DMS79 treated with DMSO at 0.1 percent for 48 hours (cell line): ENCODE measurements at regions not wholly inside any gene's neighbourhood (a gene's known extent, or its start where the extent isn't known, plus 50 kb on each side); places are given as distances from the start of the nearest gene placed in this dataset.
"Not testable (repeated sequence)": the region's sequence is repeated elsewhere in the genome, so short reads cannot be mapped to it uniquely, and the experiment has no call there.

Source experiments
- DNase-seq: peaks from one replicate; lab custom pipeline; 2025; lab: John Stamatoyannopoulos, UW

DNA sequence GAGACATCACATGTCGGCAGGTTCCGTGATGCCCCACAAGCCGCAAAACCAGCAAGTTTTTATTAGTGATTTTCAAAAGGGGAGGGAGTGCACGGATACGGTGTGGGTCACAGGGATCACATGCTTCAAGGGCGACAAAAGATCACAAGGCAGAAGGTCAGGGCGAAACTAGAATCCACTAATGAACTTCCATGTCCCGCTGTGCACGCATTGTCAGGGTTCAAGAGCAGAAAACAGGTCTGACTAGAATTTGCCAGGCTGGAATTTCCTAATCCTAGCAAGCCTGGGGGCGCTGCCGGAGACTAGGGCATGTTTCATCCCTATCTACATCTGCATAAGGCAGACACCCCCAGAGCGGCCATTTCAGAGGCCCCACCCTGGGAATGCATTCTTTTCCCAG, 225.2 kb downstream of the NPHP4 start:
- not testable (repeated sequence) for DNase-seq

DNA sequence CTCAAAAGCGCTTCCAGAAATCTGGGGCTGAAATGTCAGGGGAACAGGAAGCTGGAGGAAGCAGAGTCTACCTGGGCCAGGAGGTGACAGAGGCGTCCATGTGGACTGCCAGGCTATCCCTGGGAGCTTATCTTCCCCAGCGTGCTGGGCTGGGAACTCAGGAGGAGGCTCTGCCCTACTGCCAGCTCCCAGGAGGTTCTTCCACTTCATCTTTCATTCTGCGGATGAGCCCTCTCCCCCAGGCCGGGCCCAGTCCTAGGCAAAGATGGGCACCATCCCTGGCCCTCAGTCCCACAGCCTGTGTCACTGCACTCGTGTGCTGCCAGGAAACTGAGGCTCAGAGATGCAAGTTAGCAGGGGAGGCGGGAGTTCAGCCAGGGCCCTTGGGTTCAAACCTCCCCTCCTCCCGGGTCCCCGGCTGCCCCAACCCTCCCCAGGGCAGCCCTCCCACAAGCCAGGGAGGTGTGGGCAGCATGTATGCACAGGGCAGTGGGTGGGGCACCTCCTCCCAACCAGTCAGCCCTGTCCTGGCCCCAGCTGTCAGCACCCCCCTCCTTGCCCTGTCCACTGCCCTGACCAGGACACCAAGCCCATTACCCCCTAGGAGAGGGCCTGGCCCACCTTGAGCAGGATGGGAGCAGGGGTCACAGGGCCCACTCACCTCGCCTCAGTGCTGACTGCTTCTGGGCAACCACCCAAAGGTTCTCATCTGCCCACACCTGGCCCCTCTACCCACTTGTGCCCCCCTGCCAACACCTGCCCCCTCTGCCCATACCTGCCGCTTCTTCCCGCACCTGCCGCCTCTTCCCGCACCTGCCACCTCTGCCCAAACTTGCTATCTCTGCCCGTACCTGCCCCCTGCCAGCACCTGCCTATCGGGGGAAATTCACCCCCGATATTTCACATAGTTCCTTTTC, 226.0 kb downstream of the NPHP4 start:
- peak; percentile 33 for DNase-seq

DNA sequence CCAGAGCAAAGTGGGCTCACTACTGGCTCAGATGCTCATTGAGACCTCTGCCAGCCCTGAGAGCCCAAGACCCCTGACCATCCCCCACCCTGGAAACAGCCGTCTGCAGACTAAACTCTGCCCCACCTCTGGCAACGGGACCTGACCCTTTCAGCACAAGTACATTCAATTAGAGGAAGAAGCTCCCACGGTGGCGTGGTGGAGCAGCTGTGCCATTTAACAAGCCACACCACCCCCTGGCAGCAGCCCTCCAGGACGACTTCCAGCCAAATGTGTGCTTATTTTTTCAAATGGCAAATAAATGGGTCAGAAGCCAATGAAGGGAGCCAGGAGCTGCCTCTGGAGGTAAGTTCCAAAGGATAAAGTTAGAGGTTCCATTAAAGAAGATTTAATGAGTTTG, 226.7 kb downstream of the NPHP4 start:
- DNase-seq: no peak

- DNase-seq: no peak
Measured at GRCh38 chr1:5764959-5765358, 227.3 kb downstream of the NPHP4 start.

GRCh38 chr1:5764464-5764863, 227.8 kb downstream of the NPHP4 start:
- no peak for DNase-seq

DNA sequence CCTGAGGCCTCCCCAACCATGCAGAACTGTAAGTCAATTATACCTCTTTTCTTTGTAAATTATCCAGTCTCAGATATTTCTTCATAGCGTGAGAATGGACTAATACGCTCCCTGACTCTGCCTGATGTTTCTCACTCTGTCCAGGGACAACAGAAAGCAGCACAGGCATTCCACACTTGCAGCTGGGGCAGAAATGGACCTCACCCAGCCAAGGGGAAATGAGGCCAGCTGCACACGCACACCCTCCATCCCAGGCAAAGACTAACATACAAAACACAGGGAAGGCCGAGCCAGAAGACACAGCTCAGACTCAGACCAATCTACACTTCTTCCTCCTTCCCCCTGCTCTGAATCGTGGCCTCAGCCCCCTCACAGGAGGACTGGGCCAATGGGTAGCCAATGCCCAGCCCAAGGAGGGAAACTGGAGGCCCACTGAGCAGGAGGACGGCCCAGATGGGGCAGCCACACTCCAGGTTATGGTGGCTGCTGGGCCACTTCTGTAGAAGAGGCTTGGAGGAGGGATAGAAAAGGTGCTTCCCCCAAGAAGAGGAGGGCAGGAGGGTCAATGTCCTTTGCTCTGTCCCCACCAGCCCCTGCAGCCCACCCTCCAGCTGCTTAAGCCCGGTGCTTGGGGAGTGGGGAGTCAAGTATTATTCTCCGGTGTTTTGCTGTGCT, 228.4 kb downstream of the NPHP4 start:
- DNase-seq: no peak

GRCh38 chr1:5758859-5759578, 233.2 kb downstream of the NPHP4 start:
- DNase-seq: no peak

DNA sequence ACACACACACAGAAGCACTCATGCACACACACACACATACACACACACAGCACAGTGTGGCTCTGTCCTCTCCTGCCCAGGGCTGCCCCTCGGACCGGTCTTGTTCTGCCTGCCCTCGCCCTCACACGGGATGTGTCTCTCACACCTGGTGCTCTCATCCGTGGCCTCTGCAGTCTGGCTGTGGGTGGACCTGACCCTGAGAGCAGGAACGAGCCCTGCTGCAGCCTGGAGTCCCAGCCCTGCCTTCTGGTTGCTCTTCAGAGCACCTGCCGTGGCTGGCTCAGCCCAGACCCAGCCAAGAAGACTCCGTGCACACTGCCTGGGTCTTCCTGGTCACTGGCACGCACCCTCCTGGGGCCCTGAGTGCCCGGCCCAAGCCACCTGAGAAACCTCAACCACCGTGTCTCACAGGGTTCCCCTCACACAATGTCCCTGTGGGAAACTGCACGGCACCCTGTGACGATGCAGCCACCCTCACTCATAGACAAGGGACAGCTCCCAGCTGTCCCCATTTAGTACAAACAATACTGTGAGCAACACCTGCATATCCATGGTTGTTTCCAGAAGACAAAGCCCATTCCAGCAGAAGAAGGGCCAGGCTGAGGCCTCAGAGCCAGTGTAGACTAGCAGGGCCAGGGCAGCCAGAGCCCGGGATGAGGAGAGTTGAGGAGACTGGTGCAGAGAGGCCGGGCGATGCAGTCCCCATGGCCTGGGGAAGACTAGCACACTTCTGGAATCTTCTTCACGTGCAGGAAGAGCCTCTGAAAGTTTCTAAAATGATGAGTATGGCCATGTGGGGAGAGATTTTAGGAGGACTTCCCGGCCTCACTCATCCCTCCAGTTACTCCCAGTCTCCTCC, 234.0 kb downstream of the NPHP4 start:
- peak; percentile 51 for DNase-seq

GRCh38 chr1:5757187-5757805, 234.9 kb downstream of the NPHP4 start:
- no peak for DNase-seq

- DNase-seq: no peak
Measured at GRCh38 chr1:5756434-5757186, 235.6 kb downstream of the NPHP4 start.

GRCh38 chr1:5755552-5756125, 236.6 kb downstream of the NPHP4 start:
- DNase-seq: no peak

DNA sequence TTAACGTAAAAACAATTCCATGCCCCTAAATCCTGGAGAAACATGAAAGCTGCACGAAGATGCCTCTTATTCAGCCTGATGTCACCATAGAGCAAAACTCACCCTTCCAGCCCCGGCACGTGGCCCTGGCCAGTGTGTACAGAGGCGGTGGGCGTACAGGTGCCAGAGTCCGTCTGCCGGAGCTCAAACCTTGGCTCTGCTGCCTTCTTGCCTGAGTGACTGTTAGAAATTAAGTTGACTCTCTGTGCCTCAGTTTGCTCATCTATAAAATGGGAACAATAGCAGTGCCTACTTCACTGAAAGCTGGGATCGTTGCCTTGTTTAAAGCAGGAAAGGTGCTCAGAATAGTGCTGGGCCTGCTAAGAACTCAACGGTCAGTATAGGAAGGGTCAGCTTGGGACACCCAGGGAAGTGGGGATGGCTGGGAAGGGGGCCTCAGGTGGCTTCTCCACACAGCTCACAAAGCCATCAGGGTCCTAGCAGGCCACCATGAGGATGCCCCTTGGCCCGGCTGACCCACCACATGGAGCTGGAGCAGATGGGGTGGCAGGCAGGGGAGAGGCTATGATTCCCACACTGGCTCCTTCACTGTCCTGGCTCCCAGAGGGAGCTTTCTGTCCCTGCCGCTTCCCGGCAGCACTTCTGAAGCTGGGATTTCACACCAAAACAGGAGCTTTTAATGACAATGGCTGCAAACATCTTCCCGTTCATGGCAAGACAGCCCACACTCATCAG, 237.2 kb downstream of the NPHP4 start:
- no peak for DNase-seq

DNA sequence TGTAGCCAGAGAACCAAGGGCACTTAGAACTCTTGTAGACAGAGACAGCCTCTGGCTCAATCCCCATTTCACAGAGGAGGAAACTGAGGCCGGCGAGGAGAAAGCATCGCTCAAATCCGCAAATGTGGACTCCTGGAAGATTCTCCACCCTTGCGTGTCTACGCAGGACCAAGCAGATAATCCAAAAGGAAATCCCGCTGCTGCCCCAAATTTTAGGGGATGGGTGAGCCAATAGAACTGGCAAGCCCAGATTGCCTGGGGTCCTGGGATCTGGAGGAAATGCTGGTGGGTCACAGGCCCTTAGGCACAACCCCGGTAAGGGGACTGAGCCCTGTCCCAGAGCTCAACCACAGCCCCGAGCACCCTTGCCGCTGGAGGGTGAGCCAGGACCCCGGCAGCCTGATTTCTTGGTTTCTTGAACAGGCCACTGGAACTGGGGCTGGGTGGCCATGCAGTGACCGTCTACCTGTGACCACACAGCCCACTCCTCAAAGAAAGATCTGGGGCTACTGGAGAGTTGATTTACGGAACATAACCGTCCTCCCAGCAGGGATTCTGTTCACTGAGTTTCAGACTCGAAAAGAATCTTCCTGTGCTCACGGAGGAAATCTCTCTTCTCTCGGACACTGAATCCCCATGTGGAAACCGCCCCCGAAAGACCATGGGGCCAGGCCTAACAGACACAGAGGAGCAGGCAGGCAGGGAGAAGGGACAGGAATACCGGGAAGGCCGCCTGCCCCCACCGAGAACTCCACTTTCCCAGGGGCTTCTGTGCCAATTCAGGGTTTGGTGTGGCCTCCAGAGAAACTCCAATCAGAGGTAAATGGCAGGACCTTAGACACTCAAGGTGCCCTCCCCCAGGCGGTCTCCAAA, 238.4 kb downstream of the NPHP4 start:
- no peak for DNase-seq

- no peak for DNase-seq
Measured at GRCh38 chr1:5752746-5753548, 239.3 kb downstream of the NPHP4 start.

DNA sequence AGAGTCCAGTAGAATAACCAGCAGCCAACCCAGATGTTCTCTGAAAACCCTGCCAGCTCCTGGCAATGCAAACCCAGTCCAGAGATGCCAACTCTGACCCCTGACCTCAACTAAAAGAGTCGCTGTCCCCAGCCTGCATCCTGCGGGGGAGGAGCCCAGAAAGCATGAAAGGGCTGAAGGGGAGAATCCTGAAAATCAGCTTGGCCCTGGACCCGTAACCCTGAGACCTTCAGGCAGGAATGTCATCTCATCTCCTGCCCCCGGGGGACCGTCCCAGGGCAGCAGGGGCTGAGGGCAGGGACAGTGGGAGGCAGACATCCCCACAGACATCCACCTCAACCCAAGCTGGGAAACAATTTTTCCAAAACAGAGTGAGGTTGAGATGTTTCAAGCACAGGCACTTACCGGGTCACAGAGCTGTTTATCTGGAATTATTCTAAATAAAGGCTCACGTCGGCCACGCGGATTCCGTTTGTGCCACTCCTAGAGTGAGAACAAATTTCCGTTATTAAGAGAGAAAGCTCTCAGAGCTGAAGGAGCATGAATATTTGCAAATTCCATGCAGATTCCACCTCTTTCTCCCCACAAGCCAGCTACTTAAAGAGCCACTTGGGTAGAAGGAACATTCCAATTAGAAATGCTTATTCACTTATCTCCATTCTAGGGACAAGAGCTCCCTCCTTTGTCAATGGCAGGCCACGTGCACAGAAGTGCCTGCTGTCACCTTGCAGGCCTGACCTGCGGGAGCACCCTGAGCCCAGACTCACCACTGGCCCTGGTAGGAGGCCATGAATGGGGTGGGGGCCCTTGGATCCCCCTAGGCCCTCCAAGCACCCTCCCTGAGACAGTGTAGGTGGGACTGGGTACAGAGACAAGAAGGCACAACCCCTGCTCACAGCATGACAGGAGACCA, 240.1 kb downstream of the NPHP4 start:
- peak; percentile 68 for DNase-seq

GRCh38 chr1:5751163-5751540, 241.1 kb downstream of the NPHP4 start:
- DNase-seq: no peak
